ENCODE measurements at regions not wholly inside any gene's neighbourhood (a gene's known extent, or its start where the extent isn't known, plus 50 kb on each side); places are given as distances from the start of the nearest gene placed in this dataset.

GRCh38 chr1:118396829-118397495, 211.9 kb upstream of the SPAG17 start:
- no TSS peak for BruUV-seq (replicated peaks)
- no peak overlapping the region for H3K56ac ChIP-seq (ENCODE audit: extremely low read depth, insufficient read depth, low read length)
- H3K36me3 ChIP-seq (ENCODE audit: control insufficient read depth, insufficient read depth, low read length) = no peaks in the 10 kb centered on the region
- H2BK20ac ChIP-seq (ENCODE audit: low read depth, low read length) = no peak overlapping the region
- intact Hi-C loops (cut with micrococcal nuclease) = no loop called here
- no peak overlapping the region for H2AFZ ChIP-seq (replicated peaks; ENCODE audit: low read length, poor library complexity)
- dilution Hi-C loops (cut with HindIII; ENCODE audit: low sequenced_read_pairs, unreplicated experiment) = no loop called here
- no peak overlapping the region for H4K8ac ChIP-seq (ENCODE audit: low read depth in 2 of 2, low read length in 2 of 2)
- H3K4ac ChIP-seq (ENCODE audit: low read depth, low read length) = no peak overlapping the region
- DNase-seq = no peak
- no peak overlapping the region for H2AK9ac ChIP-seq (replicated peaks; ENCODE audit: low read depth, low read length, poor library complexity)
- ATAC-seq (ENCODE audit: low read depth) = no peak
- POLR2A ChIA-PET (ENCODE audit: unreplicated experiment) = no interaction called here
- no peaks in the 10 kb centered on the region for H3K79me1 ChIP-seq (ENCODE audit: low read depth in 1 of 2, low read length in 2 of 2)
- no peaks in the 10 kb centered on the region for H3K27me3 ChIP-seq (ENCODE audit: control insufficient read depth, insufficient read depth, low read length)
- no peak overlapping the region for H4K91ac ChIP-seq (ENCODE audit: insufficient read depth, low read depth, low read length)
- TF ChIP-seq CEBPB (IDR thresholded peaks at IDR 0.05; ENCODE audit: low read depth, low read length) (no peak), BHLHE40 (IDR thresholded peaks at IDR 0.05; ENCODE audit: low read depth, low read length) (no peak), FOS (IDR thresholded peaks at IDR 0.05; ENCODE audit: low read depth, low read length) (no peak), MXI1 (IDR thresholded peaks at IDR 0.05; ENCODE audit: borderline replicate concordance, low read depth, low read length) (no peak), MAFK (IDR thresholded peaks at IDR 0.05; ENCODE audit: low read depth, low read length) (no peak), NFE2L2 (IDR thresholded peaks at IDR 0.05; ENCODE audit: low read depth, low read length) (no peak), SMC3 (IDR thresholded peaks at IDR 0.05; ENCODE audit: low read depth, low read length) (no peak), MAZ (IDR thresholded peaks at IDR 0.05; ENCODE audit: borderline replicate concordance, low read depth, low read length) (no peak), RFX5 (IDR thresholded peaks at IDR 0.05; ENCODE audit: low read depth, low read length) (no peak), CTCF (conservative IDR thresholded peaks at IDR 0.05; ENCODE audit: low read depth, low read length) (no peak), RAD21 (IDR thresholded peaks at IDR 0.05; ENCODE audit: low read length) (no peak)
- TF ChIP-seq, protein P1, sequence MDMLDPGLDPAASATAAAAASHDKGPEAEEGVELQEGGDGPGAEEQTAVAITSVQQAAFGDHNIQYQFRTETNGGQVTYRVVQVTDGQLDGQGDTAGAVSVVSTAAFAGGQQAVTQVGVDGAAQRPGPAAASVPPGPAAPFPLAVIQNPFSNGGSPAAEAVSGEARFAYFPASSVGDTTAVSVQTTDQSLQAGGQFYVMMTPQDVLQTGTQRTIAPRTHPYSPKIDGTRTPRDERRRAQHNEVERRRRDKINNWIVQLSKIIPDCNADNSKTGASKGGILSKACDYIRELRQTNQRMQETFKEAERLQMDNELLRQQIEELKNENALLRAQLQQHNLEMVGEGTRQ (IDR thresholded peaks at IDR 0.05; ENCODE audit: low read depth, low read length) = no peak
- TF ChIP-seq, protein P2, sequence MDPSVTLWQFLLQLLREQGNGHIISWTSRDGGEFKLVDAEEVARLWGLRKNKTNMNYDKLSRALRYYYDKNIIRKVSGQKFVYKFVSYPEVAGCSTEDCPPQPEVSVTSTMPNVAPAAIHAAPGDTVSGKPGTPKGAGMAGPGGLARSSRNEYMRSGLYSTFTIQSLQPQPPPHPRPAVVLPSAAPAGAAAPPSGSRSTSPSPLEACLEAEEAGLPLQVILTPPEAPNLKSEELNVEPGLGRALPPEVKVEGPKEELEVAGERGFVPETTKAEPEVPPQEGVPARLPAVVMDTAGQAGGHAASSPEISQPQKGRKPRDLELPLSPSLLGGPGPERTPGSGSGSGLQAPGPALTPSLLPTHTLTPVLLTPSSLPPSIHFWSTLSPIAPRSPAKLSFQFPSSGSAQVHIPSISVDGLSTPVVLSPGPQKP (IDR thresholded peaks at IDR 0.05; ENCODE audit: borderline replicate concordance, low read depth, low read length) = no peak
- no peak overlapping the region for H3K27ac ChIP-seq (ENCODE audit: insufficient read depth, low read length)
- H3K18ac ChIP-seq (ENCODE audit: low read depth, low read length) = no peak overlapping the region
- WGBS, 2 experiments (ENCODE audit: extremely low coverage in 2 of 2, insufficient read length in 1 of 2) = 63% methylated on average over 2 of the region's 4 CpGs; no CpG with 5 or more reads in 1 of the 2 experiments
- H3K23ac ChIP-seq (ENCODE audit: low read depth, low read length) = no peak overlapping the region
- no peak overlapping the region for H4K5ac ChIP-seq (ENCODE audit: low read depth, low read length)
- H2BK5ac ChIP-seq (ENCODE audit: low read depth, low read length, poor library complexity, severe bottlenecking) = no peak overlapping the region
- H2AK5ac ChIP-seq (ENCODE audit: low read depth, low read length) = no peak overlapping the region
- H3K4me2 ChIP-seq (ENCODE audit: low read depth, low read length) = no peak overlapping the region
- no peak overlapping the region for H3K4me3 ChIP-seq (ENCODE audit: insufficient read depth, low read depth, low read length)
- H3K14ac ChIP-seq (replicated peaks; ENCODE audit: low read depth, low read length) = no peak overlapping the region
- CTCF ChIA-PET = no interaction called here
- H2BK15ac ChIP-seq (ENCODE audit: low read depth, low read length) = no peak overlapping the region
- no peak overlapping the region for H2BK120ac ChIP-seq (ENCODE audit: low read depth, low read length)
- in situ Hi-C loops (cut with MboI; ENCODE audit: low sequenced_read_pairs) = no loop called here
- no peak overlapping the region for H3K9ac ChIP-seq (ENCODE audit: low read depth, low read length)
- H3K9me3 ChIP-seq (ENCODE audit: control insufficient read depth, insufficient read depth, low read length) = no peaks in the 10 kb centered on the region
- no peaks in the 10 kb centered on the region for H3K4me1 ChIP-seq (ENCODE audit: control insufficient read depth, insufficient read depth, low read length)
- H3K9me1 ChIP-seq (ENCODE audit: insufficient read depth, low read length) = no peaks in the 10 kb centered on the region
- H4K20me1 ChIP-seq (ENCODE audit: insufficient read depth, low read length) = no peaks in the 10 kb centered on the region
